ENCODE measurements at regions not wholly inside any gene's neighbourhood (a gene's known extent, or its start where the extent isn't known, plus 50 kb on each side); places are given as distances from the start of the nearest gene placed in this dataset.

DNA sequence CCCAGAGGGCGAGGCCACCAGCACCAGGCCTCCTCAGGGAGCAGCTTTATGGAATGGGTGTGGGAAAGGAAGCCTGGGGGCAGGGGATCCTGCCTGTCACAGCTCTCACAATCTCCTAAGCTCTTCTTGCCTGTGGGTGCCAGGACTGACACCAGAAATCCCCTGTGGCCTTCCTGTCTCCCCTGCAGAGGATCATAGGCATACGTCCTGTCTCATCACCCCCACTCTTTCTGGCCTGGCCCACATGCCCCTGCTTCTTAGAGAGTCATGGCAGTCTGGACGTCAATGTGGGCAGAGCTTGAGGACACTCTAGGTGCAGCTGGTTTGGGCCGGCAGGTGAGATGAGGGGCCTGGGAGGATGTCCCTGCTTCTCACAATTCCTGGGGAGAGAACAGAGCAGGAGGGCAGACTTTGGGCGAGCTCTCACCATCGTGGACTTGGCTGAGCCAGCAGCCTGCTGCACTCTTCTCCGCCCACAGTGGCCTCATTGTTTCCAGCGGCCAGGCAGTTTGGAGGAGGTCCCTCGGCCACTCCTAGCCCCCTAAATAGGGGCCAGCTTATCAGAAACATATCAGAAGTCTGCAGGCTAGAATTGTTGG, 67.3 kb upstream of the ZFR start:
- peak; percentile 28 for DNase-seq (ENCODE audit: extremely low read depth, insufficient read length)
- no peak for TF ChIP-seq CTCF (IDR thresholded peaks at IDR 0.05; ENCODE audit: insufficient read depth, low read length, poor library complexity, severe bottlenecking)
- Histone ChIP-seq H3K36me3 (ENCODE audit: control insufficient read depth, insufficient read depth, low read length) (no peaks in the 10 kb centered on the region), H3K4me3 (replicated peaks; ENCODE audit: low read depth, low read length) (no peak overlapping the region), H3K27me3 (replicated peaks; ENCODE audit: control insufficient read depth, insufficient read depth, low read length) (no peaks in the 10 kb centered on the region; the same call in none of the 2 replicates)

- Histone ChIP-seq H3K27me3 (replicated peaks; ENCODE audit: control insufficient read depth, insufficient read depth, low read length) (no peaks in the 10 kb centered on the region; the same call in none of the 2 replicates), H3K36me3 (ENCODE audit: control insufficient read depth, insufficient read depth, low read length) (no peaks in the 10 kb centered on the region), H3K4me3 (replicated peaks; ENCODE audit: low read depth, low read length) (no peak overlapping the region)
- no peak for TF ChIP-seq CTCF (IDR thresholded peaks at IDR 0.05; ENCODE audit: insufficient read depth, low read length, poor library complexity, severe bottlenecking)
- DNase-seq (ENCODE audit: extremely low read depth, insufficient read length): no peak
Observed at GRCh38 chr5:32510860-32511259, 66.3 kb upstream of the ZFR start.

DNA sequence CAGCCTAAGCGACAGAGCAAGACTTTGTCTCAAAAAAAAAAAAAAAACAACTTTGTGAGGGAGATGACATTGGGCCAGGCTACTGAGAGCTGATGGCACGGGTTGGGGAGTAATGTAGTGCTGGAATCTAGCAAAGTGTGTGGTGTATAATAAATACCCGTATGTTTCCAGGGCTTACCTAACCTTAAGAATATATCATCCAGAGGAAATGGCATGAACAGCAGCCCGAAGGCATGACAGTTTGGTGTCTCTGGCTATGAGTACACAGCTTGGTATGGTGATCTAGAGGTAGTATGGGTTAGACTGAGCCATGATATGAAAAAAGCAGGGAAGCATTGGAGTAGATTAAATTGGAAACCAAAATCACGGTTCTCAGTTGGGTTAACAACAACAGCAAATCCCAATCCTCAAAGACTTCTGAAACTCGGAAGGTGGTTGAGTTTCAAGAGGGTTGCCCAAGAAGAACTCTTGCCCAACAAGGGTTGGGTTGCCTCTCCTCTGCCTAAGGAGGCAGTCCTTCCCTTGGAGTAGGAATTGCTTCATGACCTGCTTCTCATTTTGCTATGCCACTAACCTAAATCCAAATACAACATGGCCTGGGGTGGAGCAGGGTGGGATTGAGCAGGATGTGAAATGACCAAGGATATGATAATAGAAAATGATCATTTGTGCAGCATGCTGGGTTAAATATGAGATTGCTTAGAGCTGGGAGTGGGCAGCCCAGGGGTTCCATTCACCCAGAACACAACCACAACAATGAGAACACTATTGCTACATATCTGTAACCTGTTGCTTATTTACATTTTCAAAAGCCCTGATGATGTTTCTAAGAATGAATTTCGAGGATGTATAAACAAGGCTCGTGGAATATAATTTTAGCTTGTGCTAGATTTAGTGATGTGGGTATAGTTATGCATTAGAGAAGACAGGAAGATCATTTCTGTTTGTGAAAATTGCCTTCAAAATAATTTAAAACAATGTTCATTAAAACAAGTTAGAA, 64.6 kb upstream of the ZFR start:
- H3K4me3 ChIP-seq (replicated peaks; ENCODE audit: low read depth, low read length): no peak overlapping the region
- H3K36me3 ChIP-seq (ENCODE audit: control insufficient read depth, insufficient read depth, low read length): no peaks in the 10 kb centered on the region
- peaks cover 1% of the 10 kb centered on the region for H3K27me3 ChIP-seq (replicated peaks; ENCODE audit: control insufficient read depth, insufficient read depth, low read length)
- DNase-seq (ENCODE audit: extremely low read depth, insufficient read length): no peak
- no peak for TF ChIP-seq CTCF (IDR thresholded peaks at IDR 0.05; ENCODE audit: insufficient read depth, low read length, poor library complexity, severe bottlenecking)

GRCh38 chr5:32507738-32508434, 63.3 kb upstream of the ZFR start:
- no peak for TF ChIP-seq CTCF (IDR thresholded peaks at IDR 0.05; ENCODE audit: insufficient read depth, low read length, poor library complexity, severe bottlenecking)
- DNase-seq (ENCODE audit: extremely low read depth, insufficient read length): no peak
- H3K27me3 ChIP-seq (replicated peaks; ENCODE audit: control insufficient read depth, insufficient read depth, low read length): peaks cover 1% of the 10 kb centered on the region
- no peak overlapping the region for H3K4me3 ChIP-seq (replicated peaks; ENCODE audit: low read depth, low read length)
- no peaks in the 10 kb centered on the region for H3K36me3 ChIP-seq (ENCODE audit: control insufficient read depth, insufficient read depth, low read length)

DNA sequence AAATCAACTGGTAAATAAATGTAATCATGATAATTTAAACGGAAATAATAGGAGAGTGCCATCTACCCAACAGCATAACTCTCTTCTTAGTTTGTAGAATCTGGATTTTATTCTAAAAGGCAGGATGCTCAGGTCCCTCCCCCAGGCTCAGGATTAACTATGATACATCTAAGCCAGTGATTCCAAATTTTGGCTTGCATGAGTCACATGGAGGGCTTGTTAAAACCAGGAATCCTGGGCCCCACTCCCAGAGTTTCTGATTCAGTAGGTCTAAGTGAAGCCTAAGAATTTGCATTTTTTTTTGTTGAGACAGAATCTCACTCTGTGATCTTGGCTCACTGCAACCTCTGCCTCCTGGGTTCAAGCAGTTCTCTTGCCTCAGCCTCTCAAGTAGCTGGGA, 62.3 kb upstream of the ZFR start:
- no peak for TF ChIP-seq CTCF (IDR thresholded peaks at IDR 0.05; ENCODE audit: insufficient read depth, low read length, poor library complexity, severe bottlenecking)
- Histone ChIP-seq H3K4me3 (replicated peaks; ENCODE audit: low read depth, low read length) (no peak overlapping the region), H3K27me3 (replicated peaks; ENCODE audit: control insufficient read depth, insufficient read depth, low read length) (peaks cover 1% of the 10 kb centered on the region), H3K36me3 (ENCODE audit: control insufficient read depth, insufficient read depth, low read length) (no peaks in the 10 kb centered on the region)
- no peak for DNase-seq (ENCODE audit: extremely low read depth, insufficient read length)
